Neural crest cell (in vitro differentiated cells): ENCODE measurements at regions not wholly inside any gene's neighbourhood (a gene's known extent, or its start where the extent isn't known, plus 50 kb on each side); places are given as distances from the start of the nearest gene placed in this dataset.

Source experiments
- DNase-seq: peaks from one replicate; pipeline ENCODE4 v3.0.0; 2021; ENCODE audit warnings: low read depth, mixed read lengths, low spot score
- H3K27ac Mint-ChIP-seq: one replicate; pipeline ENCODE4 v1.8.0; 2021; ENCODE audit warnings: mild to moderate bottlenecking, mixed read lengths; ENCODE audit not compliant: unreplicated experiment
- H3K27me3 Mint-ChIP-seq: 2 replicates; pipeline ENCODE4 v1.8.0; 2021; ENCODE audit warnings: low read depth, mild to moderate bottlenecking, mixed read lengths
- H3K36me3 Mint-ChIP-seq: 2 replicates; pipeline ENCODE4 v1.8.0; 2021; ENCODE audit warnings: low read depth, mild to moderate bottlenecking, mixed read lengths
- H3K4me1 Mint-ChIP-seq: 2 replicates; pipeline ENCODE4 v1.8.0; 2021; ENCODE audit warnings: mixed read lengths
- H3K4me3 Mint-ChIP-seq: one replicate; pipeline ENCODE4 v1.8.0; 2021; ENCODE audit warnings: mild to moderate bottlenecking, mixed read lengths
- H3K9me3 Mint-ChIP-seq: 2 replicates; pipeline ENCODE4 v1.8.0; 2021; ENCODE audit warnings: mixed read lengths
- CTCF ChIP-seq: fragments of 200-600 bp; sonication (generic); conservative IDR thresholded peaks from 2 replicates; pipeline ENCODE4 v1.5.0; 2021; ENCODE audit warnings: antibody characterized with exemption, mild to moderate bottlenecking

- Mint-ChIP-seq H3K4me1 (no peaks in the 10 kb centered on the region), H3K27me3 (peaks cover 2% of the 10 kb centered on the region), H3K36me3 (no peaks in the 10 kb centered on the region), H3K4me3 (no peak overlapping the region), H3K9me3 (peaks cover 9% of the 10 kb centered on the region), H3K27ac (no peak overlapping the region)
- no peak for TF ChIP-seq CTCF
- DNase-seq = no peak
These were observed 203.9 kb upstream of the DTNA start for GRCh38 chr18:34506198-34506597.

GRCh38 chr18:34509163-34509562, 200.9 kb upstream of the DTNA start:
- H3K27me3 Mint-ChIP-seq = peaks cover 3% of the 10 kb centered on the region

GRCh38 chr18:34509879-34510586, 200.1 kb upstream of the DTNA start:
- Mint-ChIP-seq H3K9me3 (peaks cover 2% of the 10 kb centered on the region), H3K27ac (no peak overlapping the region), H3K4me1 (no peaks in the 10 kb centered on the region), H3K36me3 (no peaks in the 10 kb centered on the region), H3K27me3 (peaks cover 2% of the 10 kb centered on the region), H3K4me3 (no peak overlapping the region)
- no peak for DNase-seq
- TF ChIP-seq CTCF = no peak

More at GRCh38 chr18:34509163-34509562, 200.9 kb upstream of the DTNA start:
- H3K27ac Mint-ChIP-seq = no peak overlapping the region
- no peak for DNase-seq
- no peaks in the 10 kb centered on the region for H3K36me3 Mint-ChIP-seq
- TF ChIP-seq CTCF = no peak
- peaks cover 5% of the 10 kb centered on the region for H3K9me3 Mint-ChIP-seq
- H3K4me3 Mint-ChIP-seq = no peak overlapping the region
- no peaks in the 10 kb centered on the region for H3K4me1 Mint-ChIP-seq

GRCh38 chr18:34510926-34511325, 199.2 kb upstream of the DTNA start:
- Mint-ChIP-seq H3K9me3 (peaks cover 5% of the 10 kb centered on the region), H3K36me3 (no peaks in the 10 kb centered on the region), H3K27me3 (peaks cover 2% of the 10 kb centered on the region), H3K4me1 (no peaks in the 10 kb centered on the region), H3K4me3 (no peak overlapping the region), H3K27ac (no peak overlapping the region)
- DNase-seq = no peak
- TF ChIP-seq CTCF = no peak

- Mint-ChIP-seq H3K9me3 (peaks cover 7% of the 10 kb centered on the region), H3K27me3 (peaks cover 2% of the 10 kb centered on the region), H3K27ac (no peak overlapping the region)
These were observed 198.7 kb upstream of the DTNA start for GRCh38 chr18:34511435-34511834.

More at GRCh38 chr18:34511435-34511834, 198.7 kb upstream of the DTNA start:
- no peak for TF ChIP-seq CTCF
- Mint-ChIP-seq H3K4me3 (no peak overlapping the region), H3K36me3 (no peaks in the 10 kb centered on the region), H3K4me1 (no peaks in the 10 kb centered on the region)
- DNase-seq = no peak
